Keratinocyte (primary cell): ENCODE measurements at regions not wholly inside any gene's neighbourhood (a gene's known extent, or its start where the extent isn't known, plus 50 kb on each side); places are given as distances from the start of the nearest gene placed in this dataset.

Source experiments
- DNase-seq: peaks from one replicate; pipeline ENCODE4 v3.0.0-alpha.2; 2011; ENCODE audit warnings: low read depth, missing footprints, low spot score
- FAIRE-seq: peaks from 2 replicates; lab custom pipeline; 2011; peaks lifted over from hg19 to GRCh38; lab: Jason Lieb, UNC
- H2AFZ ChIP-seq: 2 replicates; pipeline ENCODE4 v1.6.0; 2012; ENCODE audit warnings: low read length, control low read depth, inconsistent platforms; ENCODE audit not compliant: control insufficient read depth
- H3K27ac ChIP-seq: 2 replicates; pipeline ENCODE4 v1.5.1; 2011; ENCODE audit warnings: low read length; ENCODE audit not compliant: control insufficient read depth, insufficient read depth
- H3K27me3 ChIP-seq: 3 replicates; pipeline ENCODE4 v1.6.0; 2011; ENCODE audit warnings: low read length; ENCODE audit not compliant: control insufficient read depth, insufficient read depth; ENCODE audit errors: extremely low read depth
- H3K36me3 ChIP-seq, 2 experiments: 2 replicates in 1 of 2; 3 replicates in 1 of 2; pipeline ENCODE4 v1.5.1; 2011; ENCODE audit warnings: low read length in 2 of 2, mild to moderate bottlenecking in 1 of 2; ENCODE audit not compliant: control insufficient read depth in 2 of 2, insufficient read depth in 2 of 2; ENCODE audit errors: extremely low read depth in 1 of 2
- H3K4me1 ChIP-seq: 3 replicates; pipeline ENCODE4 v1.5.1; 2011; ENCODE audit warnings: low read length; ENCODE audit not compliant: control insufficient read depth, insufficient read depth; ENCODE audit errors: extremely low read depth
- H3K4me2 ChIP-seq: 3 replicates; pipeline ENCODE4 v1.6.0; 2011; ENCODE audit warnings: low read depth, low read length; ENCODE audit not compliant: control insufficient read depth, insufficient read depth; ENCODE audit errors: extremely low read depth
- H3K4me3 ChIP-seq, 3 experiments: fragments of 200-600 bp in 1 of 3; sonication (generic) in 1 of 3; 2 replicates in 2 of 3; 3 replicates in 1 of 3; pipeline ENCODE4 v1.5.1; 2011 to 2016; ENCODE audit warnings: low read length in 3 of 3, mild to moderate bottlenecking in 3 of 3, control low read depth in 2 of 3, inconsistent platforms in 1 of 3, low read depth in 1 of 3, mixed read lengths in 1 of 3, mixed run types in 1 of 3, moderate library complexity in 1 of 3; ENCODE audit not compliant: control insufficient read depth in 2 of 3, insufficient read depth in 2 of 3; ENCODE audit errors: extremely low read depth in 1 of 3
- H3K79me2 ChIP-seq: 2 replicates; pipeline ENCODE4 v1.6.0; 2012; ENCODE audit warnings: low read length; ENCODE audit not compliant: control insufficient read depth, insufficient read depth
- H3K9ac ChIP-seq: 3 replicates; pipeline ENCODE4 v1.6.0; 2011; ENCODE audit warnings: low read length; ENCODE audit not compliant: control insufficient read depth, insufficient read depth; ENCODE audit errors: extremely low read depth
- H3K9me1 ChIP-seq: 3 replicates; pipeline ENCODE4 v1.6.0; 2011; ENCODE audit warnings: low read length; ENCODE audit not compliant: control insufficient read depth, insufficient read depth; ENCODE audit errors: extremely low read depth
- H3K9me3 ChIP-seq: 2 replicates; pipeline ENCODE4 v1.5.1; 2012; ENCODE audit warnings: low read depth, low read length; ENCODE audit not compliant: control insufficient read depth
- H4K20me1 ChIP-seq: 3 replicates; pipeline ENCODE4 v1.6.0; 2011; ENCODE audit warnings: low read length; ENCODE audit not compliant: control insufficient read depth, insufficient read depth; ENCODE audit errors: extremely low read depth
- CTCF ChIP-seq, 3 experiments: IDR thresholded peaks in 1 of 3; conservative IDR thresholded peaks in 1 of 3; optimal IDR thresholded peaks in 1 of 3; 2 replicates in 2 of 3; 3 replicates in 1 of 3; pipeline versions ENCODE3 to v1.5.1; 2011; ENCODE audit warnings: low read length in 3 of 3, mild to moderate bottlenecking in 3 of 3, moderate library complexity in 2 of 3, control low read depth in 1 of 3, inconsistent platforms in 1 of 3; ENCODE audit not compliant: insufficient read depth in 2 of 3; ENCODE audit errors: extremely low read depth in 1 of 3
- EZH2 ChIP-seq: IDR thresholded peaks from one replicate; pipeline ENCODE4 v1.6.1; 2012; ENCODE audit warnings: inconsistent platforms, mild to moderate bottlenecking, low read length, moderate library complexity
- dilution Hi-C: fragments of 300-500 bp; cut with MboI; formaldehyde crosslinking; loops from one replicate; pipeline ENCODE4 v1.7.0; 2020; ENCODE audit warnings: low sequenced_read_pairs; ENCODE audit not compliant: extremely low pct_ligation_motif_present

GRCh38 chr2:195514365-195514764, 142.7 kb upstream of the SLC39A10 start:
- no peaks in the 10 kb centered on the region for H3K9me3 ChIP-seq
- dilution Hi-C loops: no loop called here
- no peaks in the 10 kb centered on the region for H3K36me3 ChIP-seq
- H3K9me1 ChIP-seq: no peaks in the 10 kb centered on the region
- H3K27ac ChIP-seq: no peak overlapping the region
- no peak overlapping the region for H3K4me3 ChIP-seq
- no peaks in the 10 kb centered on the region for H3K4me1 ChIP-seq
- TF ChIP-seq CTCF (optimal IDR thresholded peaks at IDR 0.05 in 1 of 3, IDR thresholded peaks at IDR 0.05 in 1 of 3, conservative IDR thresholded peaks at IDR 0.05 in 1 of 3; ENCODE audit: extremely low read depth in 1 of 3, insufficient read depth in 2 of 3, low read length in 3 of 3) (no peak), EZH2 (no peak)
- no peaks in the 10 kb centered on the region for H3K27me3 ChIP-seq
- H3K9ac ChIP-seq: no peak overlapping the region
- no peaks in the 10 kb centered on the region for H3K79me2 ChIP-seq
- FAIRE-seq (no peak), DNase-seq (no peak)
- H4K20me1 ChIP-seq: no peaks in the 10 kb centered on the region
- H3K4me2 ChIP-seq: no peak overlapping the region
- H2AFZ ChIP-seq: no peak overlapping the region

GRCh38 chr2:195513119-195513518, 143.9 kb upstream of the SLC39A10 start:
- no peak for FAIRE-seq
- no peak overlapping the region for H3K9ac ChIP-seq
- dilution Hi-C loops: no loop called here

More at GRCh38 chr2:195513119-195513518, 143.9 kb upstream of the SLC39A10 start:
- H3K27ac ChIP-seq: no peak overlapping the region
- no peaks in the 10 kb centered on the region for H3K36me3 ChIP-seq
- no peaks in the 10 kb centered on the region for H4K20me1 ChIP-seq
- no peak for TF ChIP-seq CTCF (optimal IDR thresholded peaks at IDR 0.05 in 1 of 3, IDR thresholded peaks at IDR 0.05 in 1 of 3, conservative IDR thresholded peaks at IDR 0.05 in 1 of 3; ENCODE audit: extremely low read depth in 1 of 3, insufficient read depth in 2 of 3, low read length in 3 of 3)
- no peak for TF ChIP-seq EZH2
- no peak for DNase-seq
- H3K79me2 ChIP-seq: no peaks in the 10 kb centered on the region
- no peak overlapping the region for H3K4me2 ChIP-seq
- H3K4me3 ChIP-seq: no peak overlapping the region
- H2AFZ ChIP-seq: no peak overlapping the region
- H3K9me1 ChIP-seq: no peaks in the 10 kb centered on the region
- no peaks in the 10 kb centered on the region for H3K4me1 ChIP-seq
- H3K9me3 ChIP-seq: no peaks in the 10 kb centered on the region
- H3K27me3 ChIP-seq: no peaks in the 10 kb centered on the region
